HEK293T (cell line): ENCODE measurements at regions not wholly inside any gene's neighbourhood (a gene's known extent, or its start where the extent isn't known, plus 50 kb on each side); places are given as distances from the start of the nearest gene placed in this dataset.

Source experiments
- BHLHE40 ChIP-seq: fragments of 450-650 bp; IDR thresholded peaks from 2 replicates; pipeline ENCODE4 v1.6.1; 2016; ENCODE audit warnings: mild to moderate bottlenecking, moderate library complexity, borderline replicate concordance
- SP1 ChIP-seq: fragments of 450-650 bp; IDR thresholded peaks from 2 replicates; pipeline ENCODE4 v1.6.1; 2017

DNA sequence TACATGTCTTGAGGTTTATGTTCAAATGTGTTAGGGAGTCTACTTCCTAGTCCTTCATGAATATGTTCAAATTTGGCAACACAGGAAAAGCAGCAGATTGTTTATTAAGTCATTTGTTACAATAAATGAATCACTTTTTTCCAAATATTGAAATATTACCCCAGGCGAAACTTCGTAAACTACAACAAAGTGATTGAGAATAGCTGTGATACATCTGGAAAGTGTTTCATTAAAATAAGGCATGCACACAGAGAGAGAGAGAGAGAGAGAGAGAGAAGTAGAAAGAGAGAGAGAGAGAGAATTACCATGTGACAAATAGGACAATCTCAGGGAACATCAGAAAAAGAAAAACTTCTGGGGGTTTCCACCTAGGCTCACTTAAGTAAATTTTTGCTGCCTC lies 363.1 kb upstream of the PTCHD4 start:
- TF ChIP-seq BHLHE40 (no peak), SP1 (no peak)
